ENCODE measurements at regions not wholly inside any gene's neighbourhood (a gene's known extent, or its start where the extent isn't known, plus 50 kb on each side); places are given as distances from the start of the nearest gene placed in this dataset.
"Not testable (repeated sequence)": the region's sequence is repeated elsewhere in the genome, so short reads cannot be mapped to it uniquely, and the experiment has no call there.

- DNase-seq = no peak
These were observed 252.2 kb upstream of the PLPP4 start for GRCh38 chr10:120204877-120205276.

DNA sequence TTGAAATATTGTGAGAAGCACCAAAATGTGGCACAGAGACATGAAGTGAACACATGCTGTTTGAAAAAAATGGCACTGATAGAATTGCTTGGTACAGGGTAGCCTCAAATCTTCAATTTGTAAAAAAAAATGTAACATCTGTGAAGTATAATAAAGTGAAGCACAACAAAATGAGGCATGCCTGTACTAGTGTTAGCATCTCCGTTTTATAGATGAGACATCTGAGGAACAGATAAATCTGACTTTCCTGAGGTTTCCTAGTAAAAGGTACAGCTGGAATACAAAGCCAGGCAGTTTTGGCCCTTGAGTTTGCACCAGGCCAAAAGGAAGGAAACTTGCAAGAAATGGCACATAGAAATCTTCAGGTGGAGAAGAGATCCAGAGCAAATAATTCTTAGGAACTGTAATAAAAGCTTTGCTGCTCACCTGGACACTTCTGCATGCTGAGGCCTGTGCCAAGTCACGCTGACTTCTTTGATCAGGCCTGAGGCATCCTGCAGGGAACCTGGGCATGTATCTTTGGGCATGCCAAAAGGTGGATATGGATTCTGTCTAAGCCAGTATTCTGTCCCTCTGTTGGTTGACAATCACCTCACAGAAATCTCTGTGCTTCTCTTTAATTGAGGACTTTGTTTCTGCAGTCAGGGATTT lies 251.5 kb upstream of the PLPP4 start:
- DNase-seq = no peak

GRCh38 chr10:120208488-120208887 lies 248.5 kb upstream of the PLPP4 start:
- no peak for DNase-seq

- no peak for DNase-seq
These were observed 247.8 kb upstream of the PLPP4 start for GRCh38 chr10:120209124-120209762.

- DNase-seq = no peak
These were observed 244.8 kb upstream of the PLPP4 start for GRCh38 chr10:120212275-120212674.

DNA sequence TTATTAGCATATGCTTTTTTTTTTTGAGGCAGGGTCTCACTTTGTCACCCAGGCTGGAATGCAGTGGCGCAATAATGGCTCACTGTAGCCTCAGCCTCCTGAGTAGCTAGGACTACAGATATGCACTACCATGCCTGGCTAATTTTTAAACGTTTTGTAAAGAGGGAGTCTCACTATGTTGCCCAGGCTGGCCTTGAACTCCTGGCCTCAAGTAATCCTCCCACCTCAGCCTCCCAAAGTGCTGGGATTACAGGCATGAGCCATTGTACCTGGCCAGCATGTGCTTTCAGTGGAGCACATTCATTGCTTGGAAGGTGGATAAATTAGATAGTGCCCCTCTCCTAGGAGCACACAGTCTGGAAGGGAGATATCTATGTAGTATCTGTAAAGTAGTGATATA lies 243.7 kb upstream of the PLPP4 start:
- DNase-seq = not testable (repeated sequence)

DNA sequence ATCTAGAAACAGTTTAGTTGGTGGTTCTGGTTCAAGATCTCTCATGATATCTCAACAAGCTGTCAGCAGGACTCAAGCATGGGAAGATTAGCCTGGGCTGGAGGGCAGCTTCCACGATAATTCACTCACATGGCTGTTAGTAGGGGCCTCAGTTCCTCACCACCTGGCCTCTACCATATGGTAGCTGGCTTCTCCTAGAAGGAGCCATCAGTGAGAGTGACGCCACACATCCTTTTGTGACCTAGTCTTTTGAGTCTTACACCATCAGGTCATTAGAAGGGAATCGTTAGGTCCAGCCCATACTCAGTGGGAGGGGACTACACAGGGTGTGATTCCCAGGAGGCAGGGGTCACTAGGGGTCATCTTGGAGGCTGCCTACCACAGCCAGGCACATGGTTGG lies 239.3 kb upstream of the PLPP4 start:
- no peak for DNase-seq

DNA sequence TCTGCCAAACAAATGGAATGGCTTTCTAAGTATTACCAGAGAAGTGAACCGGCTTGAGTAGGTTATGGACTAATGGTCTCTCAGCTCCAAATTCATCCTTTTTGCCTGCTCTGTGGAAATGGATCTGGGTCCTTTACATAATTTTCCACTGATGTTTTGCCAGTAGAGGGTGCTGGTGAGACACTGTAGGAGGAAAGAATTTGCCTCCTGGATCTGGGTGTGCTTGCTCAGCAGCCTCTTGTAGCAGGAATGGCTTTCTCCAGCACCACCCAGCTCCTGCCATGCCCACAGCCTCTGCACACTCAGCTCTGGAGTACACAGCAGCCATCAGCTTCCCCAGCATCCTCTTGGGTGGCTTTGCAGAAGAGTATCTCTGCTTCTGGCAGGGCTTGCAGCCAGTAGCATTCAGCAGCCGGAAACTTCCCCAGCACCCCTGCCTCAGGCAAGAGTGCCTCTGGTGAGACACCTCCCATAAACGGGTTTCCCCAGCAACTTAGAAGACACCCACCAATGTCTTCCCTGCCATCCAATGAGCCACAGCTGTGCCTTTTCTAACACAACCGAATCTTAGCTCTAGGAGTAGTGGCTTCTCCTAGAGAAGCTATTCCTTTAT lies 235.0 kb upstream of the PLPP4 start:
- no peak for DNase-seq

DNA sequence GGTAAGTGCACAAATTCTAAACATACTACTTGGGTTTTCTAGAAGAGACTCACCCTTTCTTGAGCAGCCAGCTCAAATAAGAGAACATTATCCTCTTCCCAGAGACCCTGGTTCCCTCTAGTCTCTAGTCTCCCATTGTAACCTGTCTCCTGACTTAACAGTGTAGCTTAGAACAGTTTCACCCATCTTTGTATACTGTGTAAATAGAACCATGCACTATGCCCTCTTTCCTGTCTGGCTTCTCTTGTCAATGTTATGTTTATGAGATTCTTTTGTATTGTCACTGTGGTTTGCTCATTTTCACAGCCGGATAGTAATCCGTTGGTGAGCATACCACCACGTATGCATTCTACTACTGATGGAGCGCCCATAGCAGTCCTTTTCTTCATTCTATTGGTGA lies 227.4 kb upstream of the PLPP4 start:
- no peak for DNase-seq

GRCh38 chr10:120239695-120240094 lies 217.3 kb upstream of the PLPP4 start:
- not testable (repeated sequence) for DNase-seq

DNA sequence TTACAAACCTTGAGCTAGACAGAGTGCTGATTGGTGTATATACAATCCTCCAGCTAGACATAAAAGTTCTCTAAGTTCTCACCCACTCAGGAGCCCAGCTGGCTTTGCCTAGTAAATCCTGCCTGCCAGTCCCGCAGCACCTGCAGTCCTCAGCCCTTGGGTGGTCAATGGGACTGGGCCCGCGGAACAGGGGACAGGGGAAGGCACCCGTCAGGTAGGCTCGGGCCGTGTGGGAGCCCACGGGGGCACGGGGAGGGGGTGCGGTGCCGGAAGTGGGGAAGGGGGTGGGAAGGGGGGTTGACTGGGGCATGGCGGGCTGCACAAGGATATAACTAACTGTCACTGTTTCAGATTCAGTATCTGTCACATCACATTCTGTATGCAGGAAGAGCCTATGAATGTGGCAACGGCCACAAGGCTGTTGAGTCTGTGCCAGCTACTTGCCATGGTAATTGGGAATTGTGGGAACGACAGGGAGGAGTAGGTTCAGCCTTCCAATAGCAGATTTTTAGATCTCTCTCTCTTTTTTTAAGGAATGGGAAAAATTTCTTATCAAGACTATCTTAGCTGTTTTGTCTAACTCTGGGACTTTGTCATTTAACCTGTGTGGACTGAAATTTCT lies 205.1 kb upstream of the PLPP4 start:
- DNase-seq = no peak

GRCh38 chr10:120253131-120253530 lies 203.9 kb upstream of the PLPP4 start:
- no peak for DNase-seq

DNA sequence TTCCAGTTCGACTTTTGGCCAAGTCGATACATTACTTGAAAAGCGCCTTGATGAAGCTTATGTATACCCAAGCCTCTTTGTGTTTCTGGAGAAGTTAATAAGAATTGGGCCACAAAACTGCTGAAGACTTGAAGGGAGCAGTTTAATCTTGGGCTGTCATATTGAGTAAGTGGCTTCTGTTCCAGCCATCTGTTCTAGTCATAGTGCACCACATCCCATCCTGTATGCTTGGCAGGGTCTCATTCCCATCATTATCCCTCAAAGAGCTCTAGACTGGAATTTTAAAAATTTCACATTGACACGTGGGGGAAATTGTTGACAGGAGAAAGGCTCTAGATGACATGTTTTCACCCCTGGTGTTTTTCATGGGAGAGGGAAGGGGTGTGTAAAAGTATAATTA lies 196.6 kb upstream of the PLPP4 start:
- no peak for DNase-seq

DNA sequence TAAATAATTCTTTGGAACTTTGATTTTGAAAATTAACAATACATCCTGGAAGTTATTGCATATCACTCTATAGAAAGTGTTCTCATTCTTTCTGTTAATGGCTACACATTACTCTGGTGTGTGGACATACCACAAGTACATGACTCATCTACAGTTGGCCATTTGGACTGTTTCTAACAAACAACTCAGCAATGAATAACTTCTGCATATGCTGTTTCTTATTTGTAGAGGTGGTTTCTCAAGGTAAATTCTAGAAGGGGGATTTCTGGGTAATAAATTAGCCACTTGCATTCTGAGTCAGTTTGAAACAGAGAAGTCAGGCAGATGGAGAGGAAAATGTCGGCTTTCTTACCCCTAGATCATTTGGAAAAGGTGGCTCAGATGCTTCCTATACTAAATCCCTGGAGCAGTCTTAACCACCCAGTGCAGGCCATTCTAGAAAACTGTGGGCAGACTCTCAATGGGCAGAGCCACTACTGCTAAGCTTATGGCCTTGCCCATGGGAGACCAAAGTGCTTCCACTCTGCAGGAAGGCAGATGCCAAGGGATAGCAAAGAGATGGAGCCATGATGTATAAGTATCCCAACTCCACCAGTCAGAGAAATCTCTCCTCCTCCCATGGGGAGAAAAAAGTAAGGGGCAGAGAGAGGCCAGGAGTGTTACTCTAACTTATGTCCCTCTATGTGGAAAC lies 194.0 kb upstream of the PLPP4 start:
- DNase-seq = no peak

- DNase-seq = no peak
These were observed 191.0 kb upstream of the PLPP4 start for GRCh38 chr10:120266022-120266421.

DNA sequence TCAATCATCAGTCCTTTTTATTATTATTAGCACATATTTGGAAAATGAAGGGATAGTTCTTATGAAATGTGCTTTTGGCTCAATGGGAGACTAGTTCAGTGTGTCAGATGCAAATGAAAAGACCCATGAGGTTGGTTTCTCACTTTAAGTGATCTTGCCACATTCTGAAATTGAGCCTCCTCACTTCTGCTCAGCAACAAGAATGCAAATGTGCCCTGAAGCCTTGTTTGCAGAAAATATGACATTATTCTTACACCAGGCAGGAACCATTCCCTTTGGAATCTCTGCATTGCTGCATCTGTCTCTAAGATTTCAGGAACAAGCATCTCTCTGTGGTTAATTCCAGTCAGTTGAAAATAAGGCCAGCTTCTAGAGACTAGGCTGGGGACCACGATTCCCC lies 186.1 kb upstream of the PLPP4 start:
- no peak for DNase-seq

DNA sequence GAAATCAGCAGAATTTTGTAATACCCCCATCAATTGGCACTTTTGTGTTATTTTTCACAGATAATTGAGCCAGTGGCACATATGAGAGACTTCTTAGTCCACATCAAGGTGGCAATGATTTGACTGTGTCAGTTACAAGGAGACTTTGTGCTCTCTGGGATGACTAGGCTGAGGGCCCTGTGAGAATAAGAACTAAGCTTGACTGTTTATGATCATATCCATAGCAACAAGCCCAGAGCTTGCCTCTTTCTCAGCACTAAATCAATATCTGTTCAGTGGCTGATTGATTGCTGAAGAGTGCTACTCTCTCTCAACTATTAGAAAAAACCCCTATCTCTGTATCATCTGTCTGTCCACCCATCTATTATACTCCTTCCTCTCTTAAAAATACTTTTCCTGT lies 185.3 kb upstream of the PLPP4 start:
- DNase-seq = no peak

DNA sequence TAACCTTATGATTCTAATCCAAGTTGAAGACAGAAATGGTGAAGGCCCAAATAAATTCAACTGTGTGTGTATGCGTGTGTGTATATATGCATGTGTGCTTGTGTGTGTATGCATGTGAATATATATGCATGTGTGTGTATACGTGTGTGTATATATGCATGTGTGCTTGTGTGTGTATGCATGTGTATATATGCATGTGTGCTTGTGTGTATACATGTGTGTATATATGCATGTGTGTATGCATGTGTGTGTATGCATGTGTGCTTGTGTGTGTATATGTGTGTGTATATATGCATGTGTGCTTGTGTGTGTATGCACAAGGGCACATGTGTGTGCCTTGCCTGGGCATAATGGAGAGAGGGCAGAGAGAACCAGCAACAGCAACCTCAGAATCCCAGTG lies 184.7 kb upstream of the PLPP4 start:
- no peak for DNase-seq

GRCh38 chr10:120278069-120278468 lies 179.0 kb upstream of the PLPP4 start:
- no peak for DNase-seq

GRCh38 chr10:120279196-120279595 lies 177.8 kb upstream of the PLPP4 start:
- no peak for DNase-seq

DNA sequence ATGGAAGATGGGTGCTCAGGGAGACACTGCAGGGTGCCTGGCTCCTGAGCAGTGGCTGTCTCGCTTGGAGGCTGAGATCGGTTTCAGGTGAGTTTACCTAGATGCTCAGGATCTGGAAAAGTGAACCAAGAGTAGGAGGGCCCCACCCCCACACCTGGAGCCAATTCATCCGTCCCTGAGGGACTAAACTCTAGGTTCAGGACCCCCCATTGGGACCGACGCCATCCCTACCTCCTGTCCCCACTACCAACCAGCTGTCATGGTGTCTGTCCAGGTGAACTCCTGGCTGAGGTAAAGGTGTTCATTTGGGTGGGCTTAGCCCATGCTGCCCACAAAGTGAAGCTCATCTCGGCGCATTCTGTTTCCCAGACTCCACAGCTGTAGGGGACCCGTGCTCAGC lies 174.6 kb upstream of the PLPP4 start:
- no peak for DNase-seq

DNA sequence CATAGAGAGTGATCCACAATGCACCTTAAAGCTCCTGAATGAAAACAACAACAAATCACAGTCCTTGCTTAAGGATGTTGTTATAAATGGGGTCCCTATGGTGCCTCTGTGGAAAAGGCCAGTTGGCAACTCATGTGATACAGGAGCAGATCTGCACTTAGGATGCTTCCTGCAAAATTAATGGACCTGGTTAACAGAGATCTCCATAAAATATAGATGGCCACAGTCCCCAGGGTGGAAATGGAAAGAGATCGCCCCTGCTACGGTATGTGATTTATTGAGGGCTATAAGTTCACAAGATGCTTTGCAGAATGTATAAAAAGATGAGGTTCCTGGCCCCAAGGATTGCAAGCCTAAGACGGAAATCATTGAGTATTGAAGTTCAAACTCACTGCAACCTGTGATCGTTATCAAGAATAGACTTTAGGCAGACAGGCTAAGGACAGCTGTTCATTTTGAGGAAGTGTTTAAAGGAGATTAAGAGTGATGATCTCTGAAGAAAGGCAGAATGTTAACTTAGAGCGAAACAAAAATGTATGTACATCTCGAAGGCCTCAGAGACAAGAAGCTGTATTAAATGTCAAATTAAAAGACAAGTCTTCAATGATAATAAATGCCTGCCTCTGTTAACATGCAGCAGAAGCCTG lies 174.1 kb upstream of the PLPP4 start:
- DNase-seq = no peak
